ENCODE measurements at regions not wholly inside any gene's neighbourhood (a gene's known extent, or its start where the extent isn't known, plus 50 kb on each side); places are given as distances from the start of the nearest gene placed in this dataset.

- Histone ChIP-seq H2BK5ac (ENCODE audit: low read depth, low read length) (no peak overlapping the region), H3K9me3 (ENCODE audit: insufficient read depth in 2 of 2, low read depth in 1 of 2, low read length in 1 of 2) (no peaks in the 10 kb centered on the region), H3K4me3 (ENCODE audit: extremely low read depth in 1 of 4, insufficient read depth in 2 of 4, low read depth in 3 of 4, low read length in 4 of 4) (no peak overlapping the region), H4K5ac (ENCODE audit: insufficient read length, low read depth, low read length) (no peak overlapping the region), H3K14ac (ENCODE audit: insufficient read length) (no peak overlapping the region), H3K4ac (replicated peaks; ENCODE audit: insufficient read length, low read depth, low read length) (no peak overlapping the region), H3K18ac (ENCODE audit: extremely low read depth, low read length) (no peak overlapping the region), H3K27me3 (replicated peaks in 1 of 4; ENCODE audit: control insufficient read depth in 3 of 4, extremely low read depth in 1 of 4, insufficient read depth in 3 of 4, low read length in 3 of 4) (no peaks in the 10 kb centered on the region), H3K23me2 (ENCODE audit: low read depth, low read length) (no peaks in the 10 kb centered on the region), H3K23ac (ENCODE audit: insufficient read length) (no peak overlapping the region), H4K8ac (ENCODE audit: extremely low read depth, insufficient read depth, low read length) (no peak overlapping the region), H4K91ac (replicated peaks; ENCODE audit: insufficient read length, low read length) (no peak overlapping the region), H3K79me1 (ENCODE audit: low read depth, low read length) (no peaks in the 10 kb centered on the region), H3K9ac (replicated peaks in 1 of 4; ENCODE audit: extremely low read depth in 1 of 4, low read depth in 3 of 4, low read length in 3 of 4) (no peak overlapping the region), H2BK12ac (ENCODE audit: low read depth, low read length) (no peak overlapping the region), H3K56ac (replicated peaks; ENCODE audit: insufficient read length, low read depth, low read length) (no peak overlapping the region), H2AFZ (ENCODE audit: low read length) (no peak overlapping the region), H2BK15ac (ENCODE audit: low read length) (no peak overlapping the region; the same call in 1 of the 2 replicates), H3K79me2 (ENCODE audit: control insufficient read depth in 1 of 2, insufficient read depth in 2 of 2, low read length in 2 of 2) (no peaks in the 10 kb centered on the region), H4K20me1 (replicated peaks in 1 of 2; ENCODE audit: control insufficient read depth in 1 of 2, insufficient read depth in 2 of 2, low read length in 2 of 2) (no peaks in the 10 kb centered on the region), H3K4me2 (ENCODE audit: insufficient read depth in 1 of 2, low read depth in 2 of 2, low read length in 2 of 2) (no peak overlapping the region), H2BK20ac (ENCODE audit: low read length) (no peak overlapping the region), H2AK5ac (ENCODE audit: low read depth, low read length) (no peak overlapping the region), H2BK120ac (replicated peaks; ENCODE audit: low read depth, low read length) (no peak overlapping the region), H3K27ac (ENCODE audit: low read depth, low read length) (no peak overlapping the region), H3K36me3 (ENCODE audit: control insufficient read depth in 2 of 4, insufficient read depth in 4 of 4, low read length in 3 of 4) (no peaks in the 10 kb centered on the region), H3K4me1 (replicated peaks in 1 of 4; ENCODE audit: control insufficient read depth in 3 of 4, insufficient read depth in 4 of 4, low read length in 3 of 4) (no peaks in the 10 kb centered on the region)
- no peak for DNase-seq (ENCODE audit: low read depth in 1 of 2, low spot score in 2 of 2)
- FAIRE-seq: no peak
- CTCF ChIA-PET (ENCODE audit: partially characterized antibody): interaction anchor here (0.9 to 1.3 kb wide), 7 partner anchors 21 to 520 kb away, joined by 3 to 4 read pairs (median 3); no protein-coding TSS in a partner anchor
- POLR2A ChIA-PET (ENCODE audit: partially characterized antibody): no interaction called here
- 95% methylated on average over 5 of the region's 5 CpGs; no CpG with 5 or more reads in 1 of the 2 experiments for WGBS, 2 experiments (ENCODE audit: extremely low coverage in 1 of 2, insufficient coverage in 1 of 2, insufficient read length in 1 of 2, insufficient replicate concordance in 2 of 2, low coverage in 1 of 2, low lambda C conversion rate in 2 of 2, missing lambda C conversion rate in 1 of 2)
- TF ChIP-seq TBP (IDR thresholded peaks at IDR 0.05; ENCODE audit: low read depth, low read length) (no peak), POU5F1 (IDR thresholded peaks at IDR 0.05; ENCODE audit: low read depth, low read length) (no peak), MAFK (IDR thresholded peaks at IDR 0.05; ENCODE audit: low read depth, low read length) (no peak), SP1 (IDR thresholded peaks at IDR 0.05; ENCODE audit: low read depth, low read length) (no peak), KDM4A (IDR thresholded peaks at IDR 0.05; ENCODE audit: low read depth, low read length, severe bottlenecking) (no peak), FOSL1 (IDR thresholded peaks at IDR 0.05; ENCODE audit: insufficient read depth, low read depth, low read length) (no peak), PHF8 (conservative IDR thresholded peaks at IDR 0.05; ENCODE audit: low read depth, low read length) (no peak), SIN3A (conservative IDR thresholded peaks at IDR 0.05 in 1 of 2, IDR thresholded peaks at IDR 0.05 in 1 of 2; ENCODE audit: low read depth in 1 of 2, low read length in 2 of 2) (no peak), MAX (IDR thresholded peaks at IDR 0.05) (no peak)
These were observed 191.0 kb downstream of the UNC5CL start for GRCh38 chr6:40848038-40848437.
